ENCODE measurements at regions not wholly inside any gene's neighbourhood (a gene's known extent, or its start where the extent isn't known, plus 50 kb on each side); places are given as distances from the start of the nearest gene placed in this dataset.

GRCh38 chr6:144619966-144620365 lies 334.8 kb downstream of the UTRN start:
- DNase-seq = no peak
- no peak for TF ChIP-seq CTCF (IDR thresholded peaks at IDR 0.05; ENCODE audit: partially characterized antibody, unreplicated experiment)
- Mint-ChIP-seq H3K36me3 (ENCODE audit: unreplicated experiment) (no peaks in the 10 kb centered on the region), H3K4me3 (ENCODE audit: unreplicated experiment) (no peak overlapping the region), H3K9me3 (ENCODE audit: unreplicated experiment) (peaks cover 2% of the 10 kb centered on the region), H3K4me1 (ENCODE audit: low read depth, unreplicated experiment) (peaks cover 11% of the 10 kb centered on the region), H3K27ac (ENCODE audit: unreplicated experiment) (no peak overlapping the region), H3K27me3 (ENCODE audit: unreplicated experiment) (no peaks in the 10 kb centered on the region)

GRCh38 chr6:144621332-144621731 lies 336.2 kb downstream of the UTRN start:
- Mint-ChIP-seq H3K4me3 (ENCODE audit: unreplicated experiment) (no peak overlapping the region), H3K36me3 (ENCODE audit: unreplicated experiment) (no peaks in the 10 kb centered on the region), H3K27me3 (ENCODE audit: unreplicated experiment) (no peaks in the 10 kb centered on the region), H3K4me1 (ENCODE audit: low read depth, unreplicated experiment) (peaks cover 9% of the 10 kb centered on the region), H3K27ac (ENCODE audit: unreplicated experiment) (no peak overlapping the region), H3K9me3 (ENCODE audit: unreplicated experiment) (peaks cover 2% of the 10 kb centered on the region)
- TF ChIP-seq CTCF (IDR thresholded peaks at IDR 0.05; ENCODE audit: partially characterized antibody, unreplicated experiment) = no peak
- DNase-seq = no peak

GRCh38 chr6:144624246-144624645 lies 339.1 kb downstream of the UTRN start:
- H3K4me1 Mint-ChIP-seq (ENCODE audit: low read depth, unreplicated experiment) = no peaks in the 10 kb centered on the region

GRCh38 chr6:144624716-144625115 lies 339.6 kb downstream of the UTRN start:
- no peak overlapping the region for H3K4me3 Mint-ChIP-seq (ENCODE audit: unreplicated experiment)
- no peaks in the 10 kb centered on the region for H3K27me3 Mint-ChIP-seq (ENCODE audit: unreplicated experiment)
- H3K4me1 Mint-ChIP-seq (ENCODE audit: low read depth, unreplicated experiment) = no peaks in the 10 kb centered on the region
- H3K36me3 Mint-ChIP-seq (ENCODE audit: unreplicated experiment) = no peaks in the 10 kb centered on the region
- no peak for DNase-seq
- no peak overlapping the region for H3K27ac Mint-ChIP-seq (ENCODE audit: unreplicated experiment)
- TF ChIP-seq CTCF (IDR thresholded peaks at IDR 0.05; ENCODE audit: partially characterized antibody, unreplicated experiment) = no peak
- no peaks in the 10 kb centered on the region for H3K9me3 Mint-ChIP-seq (ENCODE audit: unreplicated experiment)

More at GRCh38 chr6:144624246-144624645, 339.1 kb downstream of the UTRN start:
- no peak for TF ChIP-seq CTCF (IDR thresholded peaks at IDR 0.05; ENCODE audit: partially characterized antibody, unreplicated experiment)
- Mint-ChIP-seq H3K36me3 (ENCODE audit: unreplicated experiment) (no peaks in the 10 kb centered on the region), H3K27me3 (ENCODE audit: unreplicated experiment) (no peaks in the 10 kb centered on the region), H3K9me3 (ENCODE audit: unreplicated experiment) (no peaks in the 10 kb centered on the region), H3K27ac (ENCODE audit: unreplicated experiment) (no peak overlapping the region), H3K4me3 (ENCODE audit: unreplicated experiment) (no peak overlapping the region)
- DNase-seq = no peak

GRCh38 chr6:144630857-144631256 lies 345.7 kb downstream of the UTRN start:
- H3K27ac Mint-ChIP-seq (ENCODE audit: unreplicated experiment) = no peak overlapping the region
- H3K4me1 Mint-ChIP-seq (ENCODE audit: low read depth, unreplicated experiment) = no peaks in the 10 kb centered on the region

More at GRCh38 chr6:144630857-144631256, 345.7 kb downstream of the UTRN start:
- H3K4me3 Mint-ChIP-seq (ENCODE audit: unreplicated experiment) = no peak overlapping the region
- peaks cover 2% of the 10 kb centered on the region for H3K27me3 Mint-ChIP-seq (ENCODE audit: unreplicated experiment)
- no peaks in the 10 kb centered on the region for H3K9me3 Mint-ChIP-seq (ENCODE audit: unreplicated experiment)
- DNase-seq = no peak
- no peak for TF ChIP-seq CTCF (IDR thresholded peaks at IDR 0.05; ENCODE audit: partially characterized antibody, unreplicated experiment)
- H3K36me3 Mint-ChIP-seq (ENCODE audit: unreplicated experiment) = no peaks in the 10 kb centered on the region
